WERI-Rb-1 (cell line): ENCODE measurements at regions not wholly inside any gene's neighbourhood (a gene's known extent, or its start where the extent isn't known, plus 50 kb on each side); places are given as distances from the start of the nearest gene placed in this dataset.

Experiments used
- DNase-seq: peaks from one replicate; pipeline ENCODE4 v3.0.0-alpha.2; 2020
- H3K27ac ChIP-seq: fragments of 250-450 bp; sonication (Bioruptor Pico); 2 replicates; pipeline ENCODE4 v1.5.1; 2020; ENCODE audit warnings: mild to moderate bottlenecking, moderate library complexity
- H3K27me3 ChIP-seq: fragments of 250-450 bp; sonication (Bioruptor Pico); 2 replicates; pipeline ENCODE4 v1.5.1; 2021; ENCODE audit warnings: mild to moderate bottlenecking, low read depth, moderate library complexity; ENCODE audit not compliant: insufficient read depth, severe bottlenecking
- H3K36me3 ChIP-seq: fragments of 250-450 bp; sonication (Bioruptor Pico); 2 replicates; pipeline ENCODE4 v1.5.1; 2020; ENCODE audit warnings: mild to moderate bottlenecking, moderate library complexity
- H3K4me3 ChIP-seq: 2 replicates; pipeline ENCODE4 v1.5.1; 2011; ENCODE audit warnings: low read depth, mild to moderate bottlenecking, control low read depth, low read length
- H3K9me3 ChIP-seq: fragments of 250-450 bp; sonication (Bioruptor Pico); 2 replicates; pipeline ENCODE4 v1.5.1; 2021; ENCODE audit warnings: mild to moderate bottlenecking, moderate library complexity; ENCODE audit not compliant: severe bottlenecking
- CTCF ChIP-seq: IDR thresholded peaks from 2 replicates; pipeline ENCODE4 v1.5.1; 2011; ENCODE audit warnings: low read depth, mild to moderate bottlenecking, control low read depth, inconsistent platforms, low read length

GRCh38 chr5:40270274-40270845 is 409.4 kb upstream of the PTGER4 start:
- TF ChIP-seq CTCF, result no peak
- DNase-seq, result no peak
- no peaks in the 10 kb centered on the region for H3K36me3 ChIP-seq
- H3K9me3 ChIP-seq, result no peaks in the 10 kb centered on the region
- H3K4me3 ChIP-seq, result no peak overlapping the region
- H3K27me3 ChIP-seq, result no peaks in the 10 kb centered on the region
- no peak overlapping the region for H3K27ac ChIP-seq

- Histone ChIP-seq H3K27ac (no peak overlapping the region), H3K27me3 (no peaks in the 10 kb centered on the region), H3K9me3 (no peaks in the 10 kb centered on the region), H3K36me3 (no peaks in the 10 kb centered on the region), H3K4me3 (no peak overlapping the region)
- no peak for DNase-seq
- no peak for TF ChIP-seq CTCF
These were observed 411.6 kb upstream of the PTGER4 start for GRCh38 chr5:40268088-40268487.

- DNase-seq, result no peak
- Histone ChIP-seq H3K27me3 (no peaks in the 10 kb centered on the region), H3K9me3 (no peaks in the 10 kb centered on the region), H3K27ac (no peak overlapping the region), H3K4me3 (no peak overlapping the region), H3K36me3 (no peaks in the 10 kb centered on the region)
- TF ChIP-seq CTCF, result no peak
These were observed 412.8 kb upstream of the PTGER4 start for GRCh38 chr5:40266952-40267351.

- H3K4me3 ChIP-seq, result no peak overlapping the region
- no peak overlapping the region for H3K27ac ChIP-seq
- TF ChIP-seq CTCF, result no peak
- no peaks in the 10 kb centered on the region for H3K9me3 ChIP-seq
- no peaks in the 10 kb centered on the region for H3K27me3 ChIP-seq
- DNase-seq, result no peak
- no peaks in the 10 kb centered on the region for H3K36me3 ChIP-seq
These were observed 417.7 kb upstream of the PTGER4 start for GRCh38 chr5:40261984-40262383.

GRCh38 chr5:40260361-40260760 is 419.4 kb upstream of the PTGER4 start:
- Histone ChIP-seq H3K27ac (no peak overlapping the region), H3K36me3 (no peaks in the 10 kb centered on the region), H3K4me3 (no peak overlapping the region), H3K9me3 (no peaks in the 10 kb centered on the region), H3K27me3 (no peaks in the 10 kb centered on the region)
- no peak for TF ChIP-seq CTCF
- no peak for DNase-seq

GRCh38 chr5:40258222-40258621 is 421.5 kb upstream of the PTGER4 start:
- no peak for TF ChIP-seq CTCF
- Histone ChIP-seq H3K4me3 (no peak overlapping the region), H3K27ac (no peak overlapping the region), H3K36me3 (no peaks in the 10 kb centered on the region), H3K9me3 (no peaks in the 10 kb centered on the region), H3K27me3 (no peaks in the 10 kb centered on the region)
- no peak for DNase-seq
